ENCODE measurements at regions not wholly inside any gene's neighbourhood (a gene's known extent, or its start where the extent isn't known, plus 50 kb on each side); places are given as distances from the start of the nearest gene placed in this dataset.

GRCh38 chr2:21420553-21421335 lies 297.0 kb downstream of the TDRD15 start:
- TF ChIP-seq, protein P1, sequence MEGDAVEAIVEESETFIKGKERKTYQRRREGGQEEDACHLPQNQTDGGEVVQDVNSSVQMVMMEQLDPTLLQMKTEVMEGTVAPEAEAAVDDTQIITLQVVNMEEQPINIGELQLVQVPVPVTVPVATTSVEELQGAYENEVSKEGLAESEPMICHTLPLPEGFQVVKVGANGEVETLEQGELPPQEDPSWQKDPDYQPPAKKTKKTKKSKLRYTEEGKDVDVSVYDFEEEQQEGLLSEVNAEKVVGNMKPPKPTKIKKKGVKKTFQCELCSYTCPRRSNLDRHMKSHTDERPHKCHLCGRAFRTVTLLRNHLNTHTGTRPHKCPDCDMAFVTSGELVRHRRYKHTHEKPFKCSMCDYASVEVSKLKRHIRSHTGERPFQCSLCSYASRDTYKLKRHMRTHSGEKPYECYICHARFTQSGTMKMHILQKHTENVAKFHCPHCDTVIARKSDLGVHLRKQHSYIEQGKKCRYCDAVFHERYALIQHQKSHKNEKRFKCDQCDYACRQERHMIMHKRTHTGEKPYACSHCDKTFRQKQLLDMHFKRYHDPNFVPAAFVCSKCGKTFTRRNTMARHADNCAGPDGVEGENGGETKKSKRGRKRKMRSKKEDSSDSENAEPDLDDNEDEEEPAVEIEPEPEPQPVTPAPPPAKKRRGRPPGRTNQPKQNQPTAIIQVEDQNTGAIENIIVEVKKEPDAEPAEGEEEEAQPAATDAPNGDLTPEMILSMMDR (IDR thresholded peaks at IDR 0.05), result no peak
- no peak for TF ChIP-seq EZH2phosphoT487 (IDR thresholded peaks at IDR 0.05)
- no peak for TF ChIP-seq EZH2 (IDR thresholded peaks at IDR 0.05)
